ENCODE measurements at regions not wholly inside any gene's neighbourhood (a gene's known extent, or its start where the extent isn't known, plus 50 kb on each side); places are given as distances from the start of the nearest gene placed in this dataset.

- H3K4me2 ChIP-seq = no peak overlapping the region
- H2AFZ ChIP-seq = no peak overlapping the region
- TF ChIP-seq EZH2 (IDR thresholded peaks at IDR 0.05; ENCODE audit: borderline replicate concordance) (no peak), CTCF (IDR thresholded peaks at IDR 0.05; ENCODE audit: poor library complexity) (no peak), EZH2phosphoT487 (IDR thresholded peaks at IDR 0.05; ENCODE audit: low read depth, severe bottlenecking, unreplicated experiment) (no peak)
- H3K4me3 ChIP-seq = no peak overlapping the region
- no peaks in the 10 kb centered on the region for H3K9me3 ChIP-seq (ENCODE audit: low read depth)
- no peak for DNase-seq (ENCODE audit: low spot score)
- no peaks in the 10 kb centered on the region for H3K4me1 ChIP-seq (ENCODE audit: insufficient read depth)
- no peaks in the 10 kb centered on the region for H3K36me3 ChIP-seq (replicated peaks; ENCODE audit: insufficient read depth, low read depth)
- H3K79me2 ChIP-seq = no peaks in the 10 kb centered on the region
- no peaks in the 10 kb centered on the region for H3K9me2 ChIP-seq (replicated peaks; ENCODE audit: insufficient read depth)
- no peak overlapping the region for H3K27ac ChIP-seq
- H3K27me3 ChIP-seq = no peaks in the 10 kb centered on the region
- H4K20me1 ChIP-seq (ENCODE audit: insufficient read depth, poor library complexity, severe bottlenecking) = no peaks in the 10 kb centered on the region
Measured at GRCh38 chr3:163776743-163777142, 1301.6 kb downstream of the SI start.

- Histone ChIP-seq H3K27ac (no peak overlapping the region), H3K36me3 (replicated peaks; ENCODE audit: insufficient read depth, low read depth) (no peaks in the 10 kb centered on the region), H3K9me2 (replicated peaks; ENCODE audit: insufficient read depth) (no peaks in the 10 kb centered on the region), H3K79me2 (no peaks in the 10 kb centered on the region), H2AFZ (no peak overlapping the region), H4K20me1 (ENCODE audit: insufficient read depth, poor library complexity, severe bottlenecking) (no peaks in the 10 kb centered on the region), H3K4me1 (ENCODE audit: insufficient read depth) (no peaks in the 10 kb centered on the region), H3K4me3 (no peak overlapping the region), H3K27me3 (no peaks in the 10 kb centered on the region), H3K4me2 (no peak overlapping the region), H3K9me3 (ENCODE audit: low read depth) (no peaks in the 10 kb centered on the region)
- TF ChIP-seq CTCF (IDR thresholded peaks at IDR 0.05; ENCODE audit: poor library complexity) = no peak
- no peak for TF ChIP-seq EZH2phosphoT487 (IDR thresholded peaks at IDR 0.05; ENCODE audit: low read depth, severe bottlenecking, unreplicated experiment)
- no peak for TF ChIP-seq EZH2 (IDR thresholded peaks at IDR 0.05; ENCODE audit: borderline replicate concordance)
- peak; percentile 10 for DNase-seq (ENCODE audit: low spot score)
Measured at GRCh38 chr3:163773136-163773535, 1305.2 kb downstream of the SI start.

GRCh38 chr3:163768048-163768447 lies 1310.2 kb downstream of the SI start:
- Histone ChIP-seq H2AFZ (no peak overlapping the region), H3K4me3 (no peak overlapping the region), H3K4me2 (no peak overlapping the region), H4K20me1 (ENCODE audit: insufficient read depth, poor library complexity, severe bottlenecking) (no peaks in the 10 kb centered on the region), H3K9me3 (ENCODE audit: low read depth) (no peaks in the 10 kb centered on the region), H3K27me3 (no peaks in the 10 kb centered on the region), H3K4me1 (ENCODE audit: insufficient read depth) (no peaks in the 10 kb centered on the region), H3K9me2 (replicated peaks; ENCODE audit: insufficient read depth) (no peaks in the 10 kb centered on the region), H3K36me3 (replicated peaks; ENCODE audit: insufficient read depth, low read depth) (no peaks in the 10 kb centered on the region), H3K79me2 (no peaks in the 10 kb centered on the region), H3K27ac (no peak overlapping the region)
- TF ChIP-seq EZH2 (IDR thresholded peaks at IDR 0.05; ENCODE audit: borderline replicate concordance) = no peak
- TF ChIP-seq CTCF (IDR thresholded peaks at IDR 0.05; ENCODE audit: poor library complexity) = no peak
- TF ChIP-seq EZH2phosphoT487 (IDR thresholded peaks at IDR 0.05; ENCODE audit: low read depth, severe bottlenecking, unreplicated experiment) = no peak
- DNase-seq (ENCODE audit: low spot score) = no peak

- Histone ChIP-seq H3K4me1 (ENCODE audit: insufficient read depth) (no peaks in the 10 kb centered on the region), H3K4me3 (no peak overlapping the region), H3K27ac (no peak overlapping the region), H3K36me3 (replicated peaks; ENCODE audit: insufficient read depth, low read depth) (no peaks in the 10 kb centered on the region), H2AFZ (no peak overlapping the region), H3K9me2 (replicated peaks; ENCODE audit: insufficient read depth) (no peaks in the 10 kb centered on the region), H3K27me3 (no peaks in the 10 kb centered on the region), H3K4me2 (no peak overlapping the region), H3K79me2 (no peaks in the 10 kb centered on the region), H4K20me1 (ENCODE audit: insufficient read depth, poor library complexity, severe bottlenecking) (no peaks in the 10 kb centered on the region), H3K9me3 (ENCODE audit: low read depth) (no peaks in the 10 kb centered on the region)
- TF ChIP-seq EZH2phosphoT487 (IDR thresholded peaks at IDR 0.05; ENCODE audit: low read depth, severe bottlenecking, unreplicated experiment) = no peak
- no peak for TF ChIP-seq CTCF (IDR thresholded peaks at IDR 0.05; ENCODE audit: poor library complexity)
- TF ChIP-seq EZH2 (IDR thresholded peaks at IDR 0.05; ENCODE audit: borderline replicate concordance) = no peak
- no peak for DNase-seq (ENCODE audit: low spot score)
Measured at GRCh38 chr3:163766112-163766511, 1312.2 kb downstream of the SI start.

All from hepatocyte (in vitro differentiated cells).